H9 (cell line): ENCODE measurements at regions not wholly inside any gene's neighbourhood (a gene's known extent, or its start where the extent isn't known, plus 50 kb on each side); places are given as distances from the start of the nearest gene placed in this dataset.
"Not testable (repeated sequence)": the region's sequence is repeated elsewhere in the genome, so short reads cannot be mapped to it uniquely, and the experiment has no call there.

Experiments used
- DNase-seq: peaks from one replicate; pipeline ENCODE4 v3.0.0-alpha.2; 2017
- H2AFZ ChIP-seq: one replicate; pipeline ENCODE4 v1.6.1; 2013; ENCODE audit warnings: mild to moderate bottlenecking, low read length, control low read depth, moderate library complexity
- H2AK5ac ChIP-seq: 2 replicates; pipeline ENCODE4 v1.6.1; 2013; ENCODE audit warnings: low read length, control low read depth, mixed read lengths; ENCODE audit not compliant: insufficient read length
- H2BK120ac ChIP-seq: one replicate; pipeline ENCODE4 v1.6.1; 2013; ENCODE audit warnings: low read depth, mild to moderate bottlenecking, low read length, control low read depth, inconsistent platforms; ENCODE audit not compliant: poor library complexity, severe bottlenecking
- H2BK12ac ChIP-seq: 2 replicates; pipeline ENCODE4 v1.6.1; 2013; ENCODE audit warnings: low read length, control low read depth, mixed read lengths, low read depth; ENCODE audit not compliant: insufficient read length
- H2BK15ac ChIP-seq: 2 replicates; pipeline ENCODE4 v1.6.1; 2013; ENCODE audit warnings: low read depth, low read length, control low read depth
- H2BK20ac ChIP-seq: one replicate; pipeline ENCODE4 v1.6.1; 2013; ENCODE audit warnings: low read depth, mild to moderate bottlenecking, low read length, control low read depth, inconsistent platforms; ENCODE audit not compliant: poor library complexity, severe bottlenecking
- H2BK5ac ChIP-seq: 2 replicates; pipeline ENCODE4 v1.6.1; 2013; ENCODE audit warnings: low read length, control low read depth, mixed read lengths; ENCODE audit not compliant: insufficient read length
- H3K14ac ChIP-seq: 2 replicates; pipeline ENCODE4 v1.6.1; 2013; ENCODE audit warnings: low read length, control low read depth; ENCODE audit not compliant: insufficient read depth
- H3K18ac ChIP-seq: 2 replicates; pipeline ENCODE4 v1.6.1; 2013; ENCODE audit warnings: low read depth, mild to moderate bottlenecking, mixed read lengths, low read length, control low read depth; ENCODE audit not compliant: insufficient read length
- H3K23ac ChIP-seq: 2 replicates; pipeline ENCODE4 v1.6.1; 2013; ENCODE audit warnings: low read length, control low read depth, mixed read lengths, low read depth; ENCODE audit not compliant: insufficient read length
- H3K23me2 ChIP-seq: 2 replicates; pipeline ENCODE4 v1.6.1; 2013; ENCODE audit warnings: low read depth, mild to moderate bottlenecking, mixed read lengths, low read length, control low read depth; ENCODE audit not compliant: insufficient read length, poor library complexity, severe bottlenecking
- H3K27ac ChIP-seq: 2 replicates; pipeline ENCODE4 v1.5.1; 2013; ENCODE audit warnings: low read length, control low read depth, mixed read lengths, low read depth; ENCODE audit not compliant: insufficient read length
- H3K27me3 ChIP-seq: 2 replicates; pipeline ENCODE4 v1.6.1; 2013; ENCODE audit warnings: low read length, control low read depth, inconsistent platforms; ENCODE audit not compliant: insufficient read depth
- H3K4ac ChIP-seq: 2 replicates; pipeline ENCODE4 v1.6.1; 2013; ENCODE audit warnings: low read depth, mild to moderate bottlenecking, control low read depth, inconsistent platforms, low read length, moderate library complexity
- H3K4me1 ChIP-seq: 2 replicates; pipeline ENCODE4 v1.6.1; 2013; ENCODE audit warnings: low read length, control low read depth, inconsistent platforms; ENCODE audit not compliant: insufficient read depth
- H3K4me2 ChIP-seq: 2 replicates; pipeline ENCODE4 v1.6.1; 2013; ENCODE audit warnings: low read length, control low read depth, mixed read lengths; ENCODE audit not compliant: insufficient read length, insufficient read depth
- H3K56ac ChIP-seq: 2 replicates; pipeline ENCODE4 v1.6.1; 2013; ENCODE audit warnings: low read depth, mild to moderate bottlenecking, mixed read lengths, low read length, control low read depth; ENCODE audit not compliant: insufficient read length
- H3K79me1 ChIP-seq: 2 replicates; pipeline ENCODE4 v1.6.1; 2013; ENCODE audit warnings: low read depth, mild to moderate bottlenecking, moderate library complexity, low read length, control low read depth, inconsistent platforms; ENCODE audit not compliant: insufficient read depth, poor library complexity, severe bottlenecking
- H3K79me2 ChIP-seq: 2 replicates; pipeline ENCODE4 v1.6.1; 2013; ENCODE audit warnings: low read length, control low read depth, inconsistent platforms; ENCODE audit not compliant: insufficient read depth
- H3K9ac ChIP-seq: 2 replicates; pipeline ENCODE4 v1.6.1; 2013; ENCODE audit warnings: low read length, control low read depth, mixed read lengths; ENCODE audit not compliant: insufficient read length; ENCODE audit errors: extremely low read depth
- H3K9me3 ChIP-seq: one replicate; pipeline ENCODE4 v1.6.1; 2013; ENCODE audit warnings: low read depth, low read length, inconsistent platforms; ENCODE audit not compliant: control insufficient read depth
- H3T11ph ChIP-seq: one replicate; pipeline ENCODE4 v1.6.1; 2013; ENCODE audit warnings: mild to moderate bottlenecking, low read length, control low read depth, inconsistent platforms
- H4K20me1 ChIP-seq: one replicate; pipeline ENCODE4 v1.6.1; 2013; ENCODE audit not compliant: control insufficient read depth, insufficient read length, insufficient read depth
- H4K5ac ChIP-seq: 2 replicates; pipeline ENCODE4 v1.6.1; 2013; ENCODE audit warnings: low read depth, mild to moderate bottlenecking, mixed read lengths, low read length, control low read depth; ENCODE audit not compliant: insufficient read length
- H4K8ac ChIP-seq: replicated peaks from 2 replicates; pipeline ENCODE4 v1.6.1; 2013; ENCODE audit warnings: low read length, control low read depth, mixed read lengths, low read depth; ENCODE audit not compliant: insufficient read length
- H4K91ac ChIP-seq: 2 replicates; pipeline ENCODE4 v1.6.1; 2013; ENCODE audit warnings: low read depth, mild to moderate bottlenecking, moderate library complexity, mixed read lengths, low read length, control low read depth; ENCODE audit not compliant: insufficient read length
- H3K27ac Mint-ChIP-seq, 3 experiments: 2 replicates in 2 of 3; 3 replicates in 1 of 3; pipeline ENCODE4 v1.8.0; 2020 to 2021; ENCODE audit warnings: mixed read lengths in 3 of 3, mild to moderate bottlenecking in 1 of 3, moderate library complexity in 1 of 3
- H3K27me3 Mint-ChIP-seq: 2 replicates; pipeline ENCODE4 v1.8.0; 2021; ENCODE audit warnings: low read depth, mild to moderate bottlenecking, moderate library complexity, mixed read lengths
- H3K36me3 Mint-ChIP-seq, 3 experiments: 2 replicates in 2 of 3; 3 replicates in 1 of 3; pipeline ENCODE4 v1.8.0; 2020 to 2021; ENCODE audit warnings: low read depth in 3 of 3, mixed read lengths in 3 of 3; ENCODE audit not compliant: insufficient read depth in 1 of 3
- H3K4me1 Mint-ChIP-seq, 2 experiments: 2 replicates each; pipeline ENCODE4 v1.8.0; 2020; ENCODE audit warnings: mixed read lengths in 2 of 2
- H3K4me3 Mint-ChIP-seq, 2 experiments: 2 replicates in 1 of 2; 3 replicates in 1 of 2; pipeline ENCODE4 v1.8.0; 2020 to 2021; ENCODE audit warnings: mild to moderate bottlenecking in 2 of 2, mixed read lengths in 2 of 2, moderate library complexity in 1 of 2
- H3K9me3 Mint-ChIP-seq, 2 experiments: 2 replicates in 1 of 2; 3 replicates in 1 of 2; pipeline ENCODE4 v1.8.0; 2020; ENCODE audit warnings: mild to moderate bottlenecking in 2 of 2, mixed read lengths in 2 of 2, moderate library complexity in 1 of 2
- WGBS: extraction: QIAGEN DNeasy Blood & Tissue Kit; methylation state at CpG from one replicate; pipeline ENCODE4 v1.1.7; 2013; ENCODE audit warnings: missing lambda C conversion rate, low lambda C conversion rate, mixed read lengths; ENCODE audit not compliant: insufficient read length; ENCODE audit errors: extremely low coverage; 5-methylcytosine and 5-hydroxymethylcytosine counted together
- TF ChIP-seq, protein P1 (sequence below): fragments of 200-600 bp; sonication (generic); conservative IDR thresholded peaks from 3 replicates; pipeline ENCODE4 v1.8.0; 2021; ENCODE audit warnings: antibody characterized with exemption, mild to moderate bottlenecking

DNA sequence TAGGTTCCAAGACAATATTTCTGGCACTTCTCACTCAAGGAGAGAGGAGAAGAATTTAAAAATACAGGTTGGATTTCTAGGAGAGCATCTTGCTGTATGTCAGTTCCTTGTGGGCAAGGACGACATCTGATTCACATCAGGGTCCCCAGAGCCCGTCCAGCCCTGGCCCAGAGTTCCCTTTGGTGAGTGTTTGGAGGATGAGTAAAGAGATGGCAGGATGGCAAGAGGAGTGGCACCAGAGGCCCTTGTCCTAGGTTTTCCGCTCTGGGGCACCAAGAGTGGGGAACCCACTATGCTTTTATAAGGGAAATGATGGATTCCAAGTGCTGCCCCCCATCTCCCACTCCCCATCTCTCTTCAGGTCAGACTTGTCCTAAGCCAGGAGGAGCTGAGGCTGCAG lies 181.8 kb downstream of the TBC1D2B start:
- H3K79me1 ChIP-seq = no peaks in the 10 kb centered on the region
- H3K4ac ChIP-seq = no peak overlapping the region
- H2BK5ac ChIP-seq = no peak overlapping the region
- no peak overlapping the region for H2BK120ac ChIP-seq
- H3K4me2 ChIP-seq = no peak overlapping the region
- peaks cover 0 to 4% of the 10 kb centered on the region in 2 experiments; a peak in 1 of 4 replicates for H3K4me1 Mint-ChIP-seq
- H3K27ac Mint-ChIP-seq = no peak overlapping the region
- no peak overlapping the region for H3K23ac ChIP-seq
- no peak for DNase-seq
- no peak overlapping the region for H4K8ac ChIP-seq
- no peaks in the 10 kb centered on the region for H3K36me3 Mint-ChIP-seq
- no peak overlapping the region for H3K9ac ChIP-seq
- TF ChIP-seq, protein P1, sequence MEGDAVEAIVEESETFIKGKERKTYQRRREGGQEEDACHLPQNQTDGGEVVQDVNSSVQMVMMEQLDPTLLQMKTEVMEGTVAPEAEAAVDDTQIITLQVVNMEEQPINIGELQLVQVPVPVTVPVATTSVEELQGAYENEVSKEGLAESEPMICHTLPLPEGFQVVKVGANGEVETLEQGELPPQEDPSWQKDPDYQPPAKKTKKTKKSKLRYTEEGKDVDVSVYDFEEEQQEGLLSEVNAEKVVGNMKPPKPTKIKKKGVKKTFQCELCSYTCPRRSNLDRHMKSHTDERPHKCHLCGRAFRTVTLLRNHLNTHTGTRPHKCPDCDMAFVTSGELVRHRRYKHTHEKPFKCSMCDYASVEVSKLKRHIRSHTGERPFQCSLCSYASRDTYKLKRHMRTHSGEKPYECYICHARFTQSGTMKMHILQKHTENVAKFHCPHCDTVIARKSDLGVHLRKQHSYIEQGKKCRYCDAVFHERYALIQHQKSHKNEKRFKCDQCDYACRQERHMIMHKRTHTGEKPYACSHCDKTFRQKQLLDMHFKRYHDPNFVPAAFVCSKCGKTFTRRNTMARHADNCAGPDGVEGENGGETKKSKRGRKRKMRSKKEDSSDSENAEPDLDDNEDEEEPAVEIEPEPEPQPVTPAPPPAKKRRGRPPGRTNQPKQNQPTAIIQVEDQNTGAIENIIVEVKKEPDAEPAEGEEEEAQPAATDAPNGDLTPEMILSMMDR = no peak
- no peak overlapping the region for H3K4me3 Mint-ChIP-seq
- no peaks in the 10 kb centered on the region for H3K27me3 ChIP-seq
- no peaks in the 10 kb centered on the region for H3K4me1 ChIP-seq
- H4K91ac ChIP-seq = no peak overlapping the region
- H3K23me2 ChIP-seq = no peaks in the 10 kb centered on the region
- H2AK5ac ChIP-seq = no peak overlapping the region
- no peak overlapping the region for H3K18ac ChIP-seq
- no CpG with 5 or more reads among the region's 3 CpGs for WGBS
- no peak overlapping the region for H3T11ph ChIP-seq
- no peak overlapping the region for H3K14ac ChIP-seq
- no peak overlapping the region for H2AFZ ChIP-seq
- no peaks in the 10 kb centered on the region for H3K79me2 ChIP-seq
- no peak overlapping the region for H4K5ac ChIP-seq
- no peak overlapping the region for H2BK20ac ChIP-seq
- H2BK15ac ChIP-seq = no peak overlapping the region
- no peaks in the 10 kb centered on the region for H4K20me1 ChIP-seq
- no peaks in the 10 kb centered on the region; a peak in 1 of 5 replicates for H3K9me3 Mint-ChIP-seq
- no peaks in the 10 kb centered on the region; the same call in 1 of the 2 replicates for H3K27me3 Mint-ChIP-seq
- no peak overlapping the region for H3K27ac ChIP-seq
- H2BK12ac ChIP-seq = no peak overlapping the region
- H3K56ac ChIP-seq = no peak overlapping the region
- no peaks in the 10 kb centered on the region for H3K9me3 ChIP-seq

DNA sequence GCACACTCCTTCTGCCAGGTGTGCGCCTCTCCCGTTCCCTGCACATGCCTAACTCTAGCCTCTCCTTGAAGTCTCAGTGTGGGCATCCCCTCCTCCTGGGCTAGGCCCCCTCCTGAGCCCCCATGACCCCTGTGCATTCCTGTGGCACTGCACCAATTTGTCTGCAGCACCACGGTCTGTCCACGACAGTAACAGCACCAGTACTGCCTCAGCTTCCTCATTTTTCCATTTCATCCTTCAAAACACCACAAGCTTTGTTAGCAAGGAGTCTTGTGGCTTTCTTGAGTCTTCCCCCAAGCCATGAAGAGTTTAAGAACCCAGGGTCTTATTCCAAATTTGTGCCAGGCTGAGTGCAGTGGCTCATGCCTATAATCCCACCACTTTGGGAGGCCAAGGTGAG lies 182.4 kb downstream of the TBC1D2B start:
- H3K27me3 Mint-ChIP-seq, H3K79me1 ChIP-seq, H4K8ac ChIP-seq, H2BK15ac ChIP-seq, H3K4ac ChIP-seq, H3K9me3 ChIP-seq, H3K14ac ChIP-seq, H3K27ac Mint-ChIP-seq, H4K20me1 ChIP-seq, H3K56ac ChIP-seq, H4K91ac ChIP-seq, H3K23me2 ChIP-seq, H3K18ac ChIP-seq, H3K9me3 Mint-ChIP-seq, H2AFZ ChIP-seq, H3K79me2 ChIP-seq, H3T11ph ChIP-seq, H3K36me3 Mint-ChIP-seq, H2BK120ac ChIP-seq, H3K23ac ChIP-seq, H4K5ac ChIP-seq, H2AK5ac ChIP-seq, H3K27me3 ChIP-seq, H3K27ac ChIP-seq, H2BK12ac ChIP-seq, H3K9ac ChIP-seq, H3K4me2 ChIP-seq, H2BK20ac ChIP-seq, H2BK5ac ChIP-seq, DNase-seq, H3K4me1 ChIP-seq, H3K4me3 Mint-ChIP-seq, H3K4me1 Mint-ChIP-seq: not testable (repeated sequence)
- WGBS = no CpG with 5 or more reads among the region's 4 CpGs
